ENCODE measurements at regions not wholly inside any gene's neighbourhood (a gene's known extent, or its start where the extent isn't known, plus 50 kb on each side); places are given as distances from the start of the nearest gene placed in this dataset.
"Not testable (repeated sequence)": the region's sequence is repeated elsewhere in the genome, so short reads cannot be mapped to it uniquely, and the experiment has no call there.

GRCh38 chr1:234808943-234809853 is 199.2 kb upstream of the IRF2BP2 start:
- H3K4me1 Mint-ChIP-seq; intact Hi-C loops (cut with micrococcal nuclease); H3K27me3 ChIP-seq (ENCODE audit: control insufficient read depth, insufficient read depth, low read length); H3K27me3 Mint-ChIP-seq (ENCODE audit: low read depth in 2 of 2); H3K36me3 ChIP-seq (ENCODE audit: control insufficient read depth, insufficient read depth, low read length); DNase-seq; H3K4me3 ChIP-seq (ENCODE audit: low read length); H3K27ac ChIP-seq (ENCODE audit: low read length); H3K4me3 Mint-ChIP-seq; H3K9me3 ChIP-seq (ENCODE audit: control insufficient read depth, insufficient read depth, low read length); H3K9me3 Mint-ChIP-seq; H3K4me1 ChIP-seq (ENCODE audit: control insufficient read depth, insufficient read depth, low read length); H3K27ac Mint-ChIP-seq; H3K36me3 Mint-ChIP-seq; ATAC-seq: not testable (repeated sequence)
- 92% methylated on average over 7 of the region's 23 CpGs for WGBS (ENCODE audit: insufficient coverage)

GRCh38 chr1:234808459-234808858 is 198.5 kb upstream of the IRF2BP2 start:
- H3K27ac ChIP-seq (ENCODE audit: low read length); H3K9me3 ChIP-seq (ENCODE audit: control insufficient read depth, insufficient read depth, low read length); ATAC-seq; H3K36me3 ChIP-seq (ENCODE audit: control insufficient read depth, insufficient read depth, low read length); H3K4me1 ChIP-seq (ENCODE audit: control insufficient read depth, insufficient read depth, low read length); H3K9me3 Mint-ChIP-seq; intact Hi-C loops (cut with micrococcal nuclease); H3K4me3 ChIP-seq (ENCODE audit: low read length); H3K4me1 Mint-ChIP-seq; H3K27me3 ChIP-seq (ENCODE audit: control insufficient read depth, insufficient read depth, low read length); DNase-seq; H3K36me3 Mint-ChIP-seq; H3K27ac Mint-ChIP-seq; H3K27me3 Mint-ChIP-seq (ENCODE audit: low read depth in 2 of 2); H3K4me3 Mint-ChIP-seq: not testable (repeated sequence)
- WGBS (ENCODE audit: insufficient coverage) = 67% methylated on average over 1 of the region's 7 CpGs

GRCh38 chr1:234807705-234808104 is 197.7 kb upstream of the IRF2BP2 start:
- H3K27me3 Mint-ChIP-seq (ENCODE audit: low read depth in 2 of 2); H3K4me1 Mint-ChIP-seq; H3K27me3 ChIP-seq (ENCODE audit: control insufficient read depth, insufficient read depth, low read length); H3K27ac ChIP-seq (ENCODE audit: low read length); H3K36me3 ChIP-seq (ENCODE audit: control insufficient read depth, insufficient read depth, low read length); H3K4me3 ChIP-seq (ENCODE audit: low read length); H3K4me3 Mint-ChIP-seq; H3K4me1 ChIP-seq (ENCODE audit: control insufficient read depth, insufficient read depth, low read length); DNase-seq; intact Hi-C loops (cut with micrococcal nuclease); ATAC-seq; H3K9me3 Mint-ChIP-seq; H3K9me3 ChIP-seq (ENCODE audit: control insufficient read depth, insufficient read depth, low read length); H3K27ac Mint-ChIP-seq; H3K36me3 Mint-ChIP-seq: not testable (repeated sequence)
- WGBS (ENCODE audit: insufficient coverage) = 95% methylated on average over 3 of the region's 8 CpGs

GRCh38 chr1:234802586-234802985 is 192.6 kb upstream of the IRF2BP2 start:
- H3K9me3 ChIP-seq (ENCODE audit: control insufficient read depth, insufficient read depth, low read length); H3K27ac ChIP-seq (ENCODE audit: low read length); H3K36me3 ChIP-seq (ENCODE audit: control insufficient read depth, insufficient read depth, low read length); H3K4me3 ChIP-seq (ENCODE audit: low read length); DNase-seq; H3K27me3 ChIP-seq (ENCODE audit: control insufficient read depth, insufficient read depth, low read length); ATAC-seq; H3K4me3 Mint-ChIP-seq; H3K9me3 Mint-ChIP-seq; H3K27ac Mint-ChIP-seq; H3K4me1 ChIP-seq (ENCODE audit: control insufficient read depth, insufficient read depth, low read length); H3K27me3 Mint-ChIP-seq (ENCODE audit: low read depth in 2 of 2); intact Hi-C loops (cut with micrococcal nuclease); H3K36me3 Mint-ChIP-seq; H3K4me1 Mint-ChIP-seq: not testable (repeated sequence)
- 93% methylated on average over 7 of the region's 7 CpGs for WGBS (ENCODE audit: insufficient coverage)

GRCh38 chr1:234801636-234802035 is 191.7 kb upstream of the IRF2BP2 start:
- H3K36me3 Mint-ChIP-seq; H3K9me3 Mint-ChIP-seq; H3K27me3 ChIP-seq (ENCODE audit: control insufficient read depth, insufficient read depth, low read length); H3K4me1 ChIP-seq (ENCODE audit: control insufficient read depth, insufficient read depth, low read length); H3K36me3 ChIP-seq (ENCODE audit: control insufficient read depth, insufficient read depth, low read length); H3K4me3 Mint-ChIP-seq; H3K9me3 ChIP-seq (ENCODE audit: control insufficient read depth, insufficient read depth, low read length); H3K4me3 ChIP-seq (ENCODE audit: low read length); DNase-seq; H3K27ac ChIP-seq (ENCODE audit: low read length); H3K4me1 Mint-ChIP-seq; ATAC-seq; H3K27ac Mint-ChIP-seq; intact Hi-C loops (cut with micrococcal nuclease); H3K27me3 Mint-ChIP-seq (ENCODE audit: low read depth in 2 of 2): not testable (repeated sequence)
- WGBS (ENCODE audit: insufficient coverage) = 100% methylated on average over 3 of the region's 4 CpGs

GRCh38 chr1:234801147-234801546 is 191.2 kb upstream of the IRF2BP2 start:
- H3K4me3 Mint-ChIP-seq; H3K4me3 ChIP-seq (ENCODE audit: low read length); H3K27ac Mint-ChIP-seq; H3K27ac ChIP-seq (ENCODE audit: low read length); ATAC-seq; H3K27me3 Mint-ChIP-seq (ENCODE audit: low read depth in 2 of 2); intact Hi-C loops (cut with micrococcal nuclease); H3K9me3 ChIP-seq (ENCODE audit: control insufficient read depth, insufficient read depth, low read length); H3K36me3 Mint-ChIP-seq; H3K9me3 Mint-ChIP-seq; H3K36me3 ChIP-seq (ENCODE audit: control insufficient read depth, insufficient read depth, low read length); DNase-seq; H3K4me1 ChIP-seq (ENCODE audit: control insufficient read depth, insufficient read depth, low read length); H3K27me3 ChIP-seq (ENCODE audit: control insufficient read depth, insufficient read depth, low read length); H3K4me1 Mint-ChIP-seq: not testable (repeated sequence)
- no CpG with 5 or more reads among the region's 2 CpGs for WGBS (ENCODE audit: insufficient coverage)

GRCh38 chr1:234800563-234800962 is 190.6 kb upstream of the IRF2BP2 start:
- H3K9me3 Mint-ChIP-seq; H3K36me3 ChIP-seq (ENCODE audit: control insufficient read depth, insufficient read depth, low read length); DNase-seq; H3K27me3 Mint-ChIP-seq (ENCODE audit: low read depth in 2 of 2); H3K27ac Mint-ChIP-seq; H3K9me3 ChIP-seq (ENCODE audit: control insufficient read depth, insufficient read depth, low read length); H3K4me1 ChIP-seq (ENCODE audit: control insufficient read depth, insufficient read depth, low read length); H3K36me3 Mint-ChIP-seq; H3K27ac ChIP-seq (ENCODE audit: low read length); H3K4me3 Mint-ChIP-seq; intact Hi-C loops (cut with micrococcal nuclease); ATAC-seq; H3K4me1 Mint-ChIP-seq; H3K27me3 ChIP-seq (ENCODE audit: control insufficient read depth, insufficient read depth, low read length); H3K4me3 ChIP-seq (ENCODE audit: low read length): not testable (repeated sequence)
- 67% methylated on average over 3 of the region's 5 CpGs for WGBS (ENCODE audit: insufficient coverage)

GRCh38 chr1:234799021-234799689 is 189.2 kb upstream of the IRF2BP2 start:
- H3K9me3 ChIP-seq (ENCODE audit: control insufficient read depth, insufficient read depth, low read length); H3K9me3 Mint-ChIP-seq; H3K4me1 Mint-ChIP-seq; ATAC-seq; H3K4me3 Mint-ChIP-seq; DNase-seq; H3K27me3 Mint-ChIP-seq (ENCODE audit: low read depth in 2 of 2); intact Hi-C loops (cut with micrococcal nuclease); H3K4me1 ChIP-seq (ENCODE audit: control insufficient read depth, insufficient read depth, low read length); H3K36me3 Mint-ChIP-seq; H3K36me3 ChIP-seq (ENCODE audit: control insufficient read depth, insufficient read depth, low read length); H3K27me3 ChIP-seq (ENCODE audit: control insufficient read depth, insufficient read depth, low read length); H3K4me3 ChIP-seq (ENCODE audit: low read length); H3K27ac Mint-ChIP-seq; H3K27ac ChIP-seq (ENCODE audit: low read length): not testable (repeated sequence)
- WGBS (ENCODE audit: insufficient coverage) = no CpG with 5 or more reads among the region's 1 CpG
